HK-2 (cell line): ENCODE measurements at regions not wholly inside any gene's neighbourhood (a gene's known extent, or its start where the extent isn't known, plus 50 kb on each side); places are given as distances from the start of the nearest gene placed in this dataset.

ENCODE experiments used
- DNase-seq: peaks from one replicate; pipeline ENCODE4 v3.0.0-alpha.2; 2018; ENCODE audit not compliant: unreplicated experiment

DNA sequence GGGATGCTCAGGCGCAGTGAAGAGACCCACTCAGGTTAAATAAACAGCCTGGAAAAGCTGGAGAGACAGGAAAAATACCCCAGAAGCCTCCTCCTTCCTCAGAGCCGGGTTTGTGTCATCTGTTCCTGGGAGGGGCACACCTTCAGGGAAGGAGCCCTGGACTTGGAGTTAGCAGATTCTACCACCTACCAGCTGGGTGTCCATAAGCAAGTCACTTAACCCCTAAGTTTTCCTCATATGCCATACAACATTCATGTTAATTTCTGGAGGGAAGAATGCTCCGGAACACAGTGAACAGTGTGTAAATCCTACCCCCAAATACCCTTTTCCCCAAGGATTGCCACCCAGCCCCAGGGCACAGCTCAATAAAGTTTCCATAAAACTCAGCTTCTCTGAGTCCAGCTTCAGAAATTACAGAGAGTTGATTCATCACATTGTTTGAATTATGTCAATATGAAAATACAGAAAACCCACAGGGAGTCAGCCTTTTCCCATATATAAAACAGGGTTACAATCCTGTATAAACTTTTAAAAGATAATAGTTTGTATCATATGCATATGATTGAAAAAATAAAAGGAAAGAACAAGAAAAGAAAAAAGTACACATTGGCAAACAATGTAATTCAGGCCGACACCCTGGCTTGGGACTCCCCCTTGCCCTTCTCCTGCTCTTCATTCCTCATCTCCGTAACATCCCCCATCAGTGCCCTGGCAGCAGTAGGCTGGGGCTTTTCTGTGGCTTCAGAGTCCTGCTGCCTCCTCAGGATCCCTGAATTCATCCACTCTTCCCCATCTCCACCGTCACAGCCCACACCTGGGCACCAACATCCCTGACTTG is 291.8 kb upstream of the USP24 start:
- no peak for DNase-seq

DNA sequence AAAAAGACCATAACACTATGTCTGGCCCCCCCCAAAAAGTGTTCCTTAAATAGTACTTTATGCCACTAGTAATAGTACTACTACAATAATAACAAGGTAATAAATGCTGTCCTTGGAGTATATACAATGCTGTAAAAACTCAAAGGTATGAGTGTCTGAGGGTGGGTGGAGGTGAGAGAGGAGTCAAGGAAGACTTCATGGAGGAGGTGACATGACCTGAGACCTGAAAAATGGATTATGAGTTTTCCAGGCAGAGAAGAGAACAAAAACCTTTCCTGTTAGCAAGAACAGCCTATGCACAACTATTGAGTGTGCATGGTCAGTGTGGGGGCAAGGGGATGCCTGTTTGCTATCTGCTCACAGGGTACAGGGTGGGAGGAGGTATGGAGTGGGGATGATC is 290.2 kb upstream of the USP24 start:
- no peak for DNase-seq

DNA sequence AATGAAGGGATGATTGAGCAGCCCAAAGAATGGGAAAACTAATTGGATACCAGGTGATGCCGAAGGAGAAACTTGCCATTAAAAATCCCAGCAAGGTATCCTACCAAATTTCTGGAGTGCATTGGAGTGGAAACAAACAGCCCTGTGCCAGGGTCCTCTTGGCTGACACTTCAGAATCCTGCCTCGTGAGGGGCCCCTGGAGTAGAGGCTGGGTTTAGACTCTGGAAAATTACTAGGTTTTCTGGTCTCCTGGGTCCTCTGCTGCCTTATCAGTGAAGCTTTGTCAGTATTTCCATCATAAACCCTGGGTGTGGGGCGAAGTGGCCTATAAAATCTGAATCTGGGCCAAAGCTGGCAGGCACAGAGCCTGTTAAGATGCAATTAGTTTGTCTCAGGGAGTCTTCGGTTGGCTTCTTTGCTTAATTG is 289.2 kb upstream of the USP24 start:
- no peak for DNase-seq

DNA sequence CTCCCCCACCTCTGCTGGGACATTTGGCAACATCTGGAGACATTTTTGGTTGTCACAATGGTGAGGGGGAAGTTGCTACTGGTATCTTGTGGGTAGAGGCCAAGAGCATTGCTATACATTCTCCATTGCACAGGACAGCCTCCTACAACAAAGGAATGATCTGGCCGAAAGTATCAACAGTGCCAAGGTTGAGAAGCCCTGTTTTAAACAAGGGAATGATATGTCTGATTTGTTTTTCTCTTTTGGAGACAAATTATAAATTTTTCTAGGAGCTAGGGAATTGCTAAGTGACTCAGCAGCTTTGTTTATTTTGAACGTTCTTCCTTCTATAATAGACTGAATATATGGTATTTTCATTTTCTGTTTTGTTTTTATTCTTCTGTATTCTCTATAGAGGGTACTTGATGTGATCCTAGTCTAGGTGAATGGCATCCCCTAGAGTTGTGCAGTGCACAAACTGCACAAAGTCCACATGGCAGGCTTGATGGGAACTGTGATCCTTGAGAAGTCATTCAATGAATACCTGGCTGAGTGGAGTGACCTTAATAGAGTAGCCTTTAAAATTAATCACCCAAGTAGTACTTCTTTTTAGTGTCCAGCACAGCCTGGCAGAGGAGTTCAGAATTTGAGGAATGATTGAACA is 288.6 kb upstream of the USP24 start:
- no peak for DNase-seq

DNA sequence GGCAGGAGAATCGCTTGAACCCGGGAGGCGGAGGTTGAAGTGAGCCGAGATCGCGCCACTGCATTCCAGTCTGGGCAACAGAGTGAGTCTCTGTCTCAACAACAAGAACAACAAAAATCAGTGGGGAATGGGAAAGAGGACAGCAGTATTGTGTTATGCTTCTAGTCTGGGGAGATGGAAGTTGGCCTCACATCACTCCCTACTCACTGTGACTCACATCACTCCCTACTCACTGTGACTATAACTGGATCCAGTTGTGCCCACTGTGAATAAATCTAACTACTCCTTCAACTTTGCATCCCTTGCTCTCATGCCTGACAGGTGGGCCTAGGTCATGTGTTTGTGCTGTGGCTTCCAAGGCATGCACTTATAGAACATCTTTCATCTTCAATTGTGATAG is 285.4 kb upstream of the USP24 start:
- DNase-seq = no peak

DNA sequence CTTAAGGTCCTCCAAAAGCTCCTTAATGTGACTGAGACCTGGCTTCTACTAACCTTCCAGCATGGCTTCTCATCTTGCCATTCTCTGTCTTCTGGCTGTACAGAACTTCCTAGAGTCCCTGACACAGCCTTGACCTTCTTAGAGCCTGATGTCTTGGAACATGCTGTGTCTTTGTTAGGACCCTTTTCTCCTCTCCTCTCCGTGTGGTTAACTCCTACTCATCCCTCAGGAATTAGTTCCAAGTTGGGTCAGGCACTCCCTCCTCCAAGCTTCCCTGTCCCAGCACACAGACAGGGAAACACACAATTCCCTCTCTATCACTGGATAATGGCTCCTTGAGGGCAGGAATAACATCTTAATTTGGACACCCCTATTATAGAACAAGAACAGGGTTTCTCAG is 275.4 kb upstream of the USP24 start:
- no peak for DNase-seq

DNA sequence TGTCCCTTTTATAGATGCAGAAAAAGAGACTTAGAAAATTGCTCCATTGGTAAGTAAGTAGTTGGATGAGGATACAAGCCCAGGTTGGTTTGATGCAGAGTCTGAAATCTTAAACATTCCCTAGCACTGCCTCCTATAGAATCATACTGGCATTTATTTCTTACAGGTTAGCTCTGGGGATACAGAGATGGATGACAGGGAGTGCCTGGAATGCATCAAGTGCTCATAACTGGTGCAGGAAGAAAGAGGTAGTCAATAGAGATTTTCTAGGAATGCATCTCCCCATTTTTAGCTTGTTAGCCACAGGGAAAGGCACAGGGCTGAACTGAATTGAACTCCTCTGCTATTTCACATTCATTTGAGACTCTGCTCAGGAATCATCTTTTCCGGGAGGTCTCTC is 269.0 kb upstream of the USP24 start:
- no peak for DNase-seq

DNA sequence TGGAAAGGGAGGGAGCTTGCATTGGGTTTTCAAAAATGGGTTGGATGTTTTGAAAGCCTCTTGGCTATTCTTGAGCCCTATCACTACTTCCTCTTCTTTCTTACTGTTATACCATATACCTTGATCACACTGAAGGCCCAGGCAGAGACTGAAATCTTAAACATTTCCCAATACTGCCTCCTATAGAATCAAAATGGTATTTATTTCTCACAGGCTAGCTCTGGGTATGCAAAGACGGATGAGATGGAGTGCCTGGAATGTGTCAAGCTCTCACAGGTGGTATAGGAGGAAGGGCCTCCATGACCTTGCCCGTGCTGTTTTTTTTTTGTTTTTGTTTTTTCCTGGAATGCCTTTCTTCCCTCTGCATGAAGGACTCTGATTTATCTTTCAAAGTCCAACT is 268.4 kb upstream of the USP24 start:
- no peak for DNase-seq

DNA sequence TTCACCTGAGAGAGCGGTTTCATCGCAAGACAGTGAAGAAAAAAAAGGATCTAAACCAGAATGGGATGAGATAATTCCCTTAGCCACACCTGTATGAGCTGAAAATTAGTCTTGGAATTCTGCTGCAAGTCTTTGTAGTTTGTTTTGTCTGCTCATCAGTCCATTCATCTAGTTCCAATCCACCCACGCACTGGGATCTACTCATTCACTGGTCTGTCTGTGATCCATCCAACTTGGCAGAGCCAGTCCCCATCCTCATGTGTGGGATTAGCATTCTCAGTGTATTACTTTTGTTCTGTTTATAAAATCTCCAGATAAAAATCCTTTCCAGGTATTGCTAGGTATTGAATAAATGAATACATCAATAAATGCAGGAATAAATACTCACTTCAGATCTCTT is 266.5 kb upstream of the USP24 start:
- no peak for DNase-seq

DNA sequence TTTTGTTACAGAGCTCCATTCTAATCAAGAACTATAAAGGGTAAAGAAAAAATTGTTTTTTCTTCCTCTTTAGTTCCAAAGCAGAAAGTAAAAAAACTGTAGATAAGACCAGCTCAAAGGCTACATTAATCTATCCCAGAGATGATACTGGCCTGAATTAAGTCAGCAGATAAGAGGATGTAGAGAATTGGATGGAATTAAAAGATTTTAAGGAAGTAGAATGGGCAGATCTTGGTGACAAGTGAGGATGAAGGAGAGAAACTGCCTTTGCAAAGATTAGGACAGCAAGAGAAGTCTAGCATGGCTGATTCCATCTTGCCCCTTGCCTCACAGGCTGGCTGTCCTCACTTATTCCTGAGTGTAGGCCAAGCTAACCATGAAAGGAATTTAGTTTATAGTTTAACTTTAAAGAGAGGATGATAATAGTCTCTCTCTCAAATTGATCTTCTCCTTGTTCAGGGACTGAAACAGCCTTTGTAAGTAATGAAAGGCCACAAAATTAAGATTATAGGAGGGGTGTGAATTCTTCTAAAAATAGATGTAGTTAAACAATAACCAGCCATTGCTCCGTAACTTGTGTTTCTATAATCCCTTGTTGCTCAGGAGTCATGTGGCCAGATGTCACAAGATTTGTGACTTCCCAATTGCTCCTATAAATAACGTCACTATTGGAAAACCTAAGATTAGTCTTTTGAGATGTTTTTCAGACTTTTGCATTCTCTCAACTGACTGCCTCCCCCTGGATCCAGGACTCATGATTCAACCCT is 265.0 kb upstream of the USP24 start:
- DNase-seq = no peak

DNA sequence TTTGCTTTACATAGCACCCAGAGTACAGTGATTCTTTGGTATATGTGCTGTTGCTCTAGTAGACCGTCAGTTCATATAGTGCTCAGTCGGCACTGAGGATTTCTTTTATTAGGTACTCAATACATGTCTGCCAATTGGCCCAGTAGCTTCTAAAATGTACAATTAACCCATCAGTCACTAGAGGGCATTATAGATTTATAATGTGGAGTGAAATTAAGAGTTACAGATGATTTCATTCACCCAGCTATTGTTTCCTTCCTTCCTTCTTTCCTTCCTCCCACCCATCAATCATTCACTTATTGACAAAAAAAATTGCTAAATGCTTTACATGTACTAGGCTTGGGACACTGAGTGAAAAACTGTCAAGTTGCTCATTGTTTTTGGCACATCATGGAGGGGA is 263.6 kb upstream of the USP24 start:
- DNase-seq = no peak

DNA sequence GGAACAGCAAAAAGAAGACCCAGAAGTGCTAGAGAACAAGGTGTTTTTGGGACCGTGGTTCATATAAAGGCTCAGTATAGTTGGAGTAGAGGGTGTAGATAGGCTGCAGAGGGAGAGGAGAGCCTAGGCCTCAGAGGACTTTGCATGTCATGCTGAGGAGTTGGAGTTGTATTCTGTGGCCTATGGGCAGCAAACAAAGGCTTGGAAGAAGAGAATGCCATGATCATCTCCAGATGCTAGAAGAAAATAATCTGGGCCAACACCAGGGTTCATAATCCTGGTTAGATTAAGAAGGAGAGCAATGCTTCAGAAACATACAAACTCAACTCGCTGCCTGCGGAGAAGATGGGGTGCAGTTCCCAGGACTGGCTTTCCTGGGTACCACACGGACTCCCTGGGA is 262.8 kb upstream of the USP24 start:
- DNase-seq = no peak

DNA sequence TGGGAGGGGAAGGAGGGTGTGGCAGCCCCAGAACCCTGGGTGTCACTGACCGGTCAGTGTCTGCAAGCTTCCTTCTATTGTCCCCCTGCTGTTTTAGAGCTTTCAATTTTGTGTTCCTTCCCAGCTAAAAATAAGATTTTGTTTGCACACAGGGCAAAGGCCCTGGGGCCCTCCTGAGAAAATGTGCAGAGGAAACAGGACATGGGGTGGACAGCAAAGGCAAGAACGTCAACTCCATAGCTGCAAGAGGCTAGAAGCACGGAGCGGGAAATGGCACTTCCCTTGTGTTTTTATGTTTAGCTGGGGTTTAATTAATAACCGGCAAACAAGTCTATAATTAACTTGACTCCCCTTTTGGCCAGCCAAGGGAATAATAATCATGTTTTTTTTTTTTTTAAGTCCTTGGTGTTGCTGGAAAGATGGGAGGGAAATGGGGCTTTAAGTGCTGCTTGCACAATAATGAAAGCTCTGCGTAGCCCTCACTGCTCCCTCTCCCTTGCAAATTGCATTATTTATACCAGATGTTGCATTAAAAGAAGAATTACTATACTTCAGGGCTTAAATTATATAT is 261.4 kb upstream of the USP24 start:
- DNase-seq = no peak

DNA sequence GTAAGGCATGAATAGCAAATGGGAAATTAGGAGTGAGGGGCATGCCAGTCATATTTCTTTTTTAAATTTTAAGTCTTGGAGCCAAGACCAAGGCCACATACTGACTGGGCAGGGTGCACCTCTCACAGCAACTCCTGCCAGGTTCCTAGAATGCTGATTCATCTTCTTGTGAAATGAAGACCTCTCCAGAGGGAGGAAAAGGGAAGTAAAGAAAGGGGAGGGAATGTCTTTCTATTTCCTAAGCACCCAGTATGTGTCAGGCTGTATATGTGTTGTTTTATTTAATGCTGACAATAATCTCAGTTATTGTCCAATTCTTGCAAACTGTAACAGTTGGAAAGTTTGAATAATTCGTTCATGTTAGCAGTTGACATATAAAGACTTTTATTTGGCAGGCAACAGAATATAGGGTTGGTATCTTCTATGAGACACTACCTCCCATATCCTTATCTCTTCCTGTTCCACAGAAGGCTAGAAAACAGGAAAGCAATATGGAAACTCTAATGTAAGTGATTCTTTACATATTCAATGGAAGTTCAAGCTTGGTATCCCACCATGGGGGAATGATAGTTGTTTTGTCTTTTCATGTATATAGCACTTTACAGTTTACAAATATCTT is 259.1 kb upstream of the USP24 start:
- no peak for DNase-seq

DNA sequence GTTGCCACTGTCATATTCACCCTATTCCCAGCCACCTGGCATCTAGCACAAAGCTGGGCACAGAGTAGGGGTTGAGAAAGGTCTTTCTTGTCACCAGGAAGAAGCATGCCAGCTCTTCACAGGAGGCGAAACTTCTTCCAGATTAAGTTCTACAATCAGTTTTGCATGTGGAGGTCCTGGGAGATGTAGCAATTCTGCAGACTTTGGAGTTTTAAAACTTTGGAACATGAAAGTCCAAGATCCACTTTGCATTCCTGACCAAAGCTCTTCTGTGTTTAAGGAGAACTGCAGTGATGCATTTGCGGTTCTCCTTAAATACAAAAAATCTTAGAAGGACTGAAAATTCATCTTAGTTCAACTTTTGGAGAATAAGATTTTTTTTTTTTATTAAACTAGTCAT is 258.5 kb upstream of the USP24 start:
- DNase-seq = no peak

DNA sequence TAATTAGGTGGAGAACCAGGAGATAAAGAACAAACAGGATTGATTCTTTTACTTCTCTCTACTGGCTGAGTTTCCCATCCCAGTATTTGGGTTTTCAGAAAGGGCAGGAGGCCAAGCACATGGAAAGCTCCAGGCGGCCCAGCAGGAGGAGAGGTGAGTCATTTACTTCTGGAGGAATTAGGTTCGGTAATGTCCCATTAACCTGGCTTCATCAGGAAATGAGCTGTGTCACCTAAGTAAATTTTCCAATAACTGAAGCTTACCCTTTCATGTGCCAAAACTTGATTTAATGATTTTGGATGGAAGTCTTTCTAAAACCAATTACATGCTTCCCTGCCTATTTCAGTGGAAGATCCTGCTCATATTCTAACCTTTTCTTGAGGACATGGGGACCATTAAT is 257.6 kb upstream of the USP24 start:
- no peak for DNase-seq

DNA sequence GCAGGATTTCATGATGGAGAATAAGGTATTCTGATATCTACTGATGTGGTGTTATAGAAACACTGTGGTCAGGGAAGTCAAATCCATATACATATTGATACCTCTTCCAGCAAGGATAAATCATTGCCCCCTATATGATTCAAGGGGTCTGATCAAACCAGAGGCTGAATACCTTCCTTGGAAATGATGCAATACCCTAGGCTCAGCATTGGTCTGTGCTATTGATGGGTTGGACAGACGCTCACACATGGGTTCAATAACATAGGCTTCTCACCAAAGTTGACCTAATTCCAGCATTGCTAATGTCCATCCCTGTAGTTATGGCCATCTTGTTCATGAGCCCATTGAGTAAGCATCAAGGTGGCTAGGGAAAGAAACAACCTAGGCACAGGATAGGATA is 257.0 kb upstream of the USP24 start:
- DNase-seq = no peak

DNA sequence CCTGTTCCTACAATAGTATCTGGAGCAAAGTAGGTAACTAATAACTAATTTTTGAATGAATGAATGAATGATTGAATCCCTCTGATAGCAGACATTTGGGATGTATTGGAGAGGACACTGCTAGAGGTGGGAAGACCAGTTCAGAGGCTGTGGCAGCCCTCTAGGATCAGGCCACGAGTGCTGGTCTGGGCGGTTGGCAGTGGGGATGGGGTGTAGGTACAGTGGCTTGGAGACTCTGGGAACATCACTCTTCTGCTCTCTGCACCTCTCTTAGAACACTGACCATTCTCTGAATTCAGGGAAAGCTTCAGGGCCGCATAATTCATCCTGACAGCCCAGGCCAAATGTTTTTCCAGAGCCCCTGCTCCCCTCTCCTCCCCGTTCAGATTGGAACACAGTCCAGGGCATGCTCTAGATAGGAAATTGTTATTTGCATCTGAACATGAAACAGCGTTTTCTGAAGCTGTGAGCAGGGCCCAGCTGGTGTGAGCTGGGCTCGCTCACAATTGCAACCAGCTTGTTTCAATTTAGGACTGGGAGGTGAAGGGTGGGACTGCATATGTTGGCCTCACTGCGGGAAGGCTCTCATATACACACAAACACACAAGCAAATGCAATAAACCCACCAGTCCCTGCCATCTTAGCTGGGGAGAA is 253.1 kb upstream of the USP24 start:
- DNase-seq = no peak

DNA sequence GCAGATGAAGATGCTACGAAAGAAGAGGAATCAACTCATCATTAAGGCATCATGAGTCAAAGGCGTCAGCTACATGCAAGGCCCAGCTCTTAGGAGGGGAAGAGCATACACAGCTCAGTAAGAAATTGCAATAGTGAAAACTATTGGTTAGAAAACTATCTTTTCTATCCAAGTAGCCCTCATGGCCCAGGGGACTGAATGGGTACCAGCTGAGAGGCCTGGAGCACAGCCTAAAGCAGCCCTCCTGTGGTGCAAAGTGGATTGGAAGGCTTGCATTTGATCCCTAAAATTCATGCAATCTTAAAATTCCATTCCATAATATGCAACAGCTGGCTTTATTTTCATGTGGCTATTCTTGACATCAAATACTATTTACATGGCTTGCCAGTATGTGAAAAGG is 251.8 kb upstream of the USP24 start:
- no peak for DNase-seq

DNA sequence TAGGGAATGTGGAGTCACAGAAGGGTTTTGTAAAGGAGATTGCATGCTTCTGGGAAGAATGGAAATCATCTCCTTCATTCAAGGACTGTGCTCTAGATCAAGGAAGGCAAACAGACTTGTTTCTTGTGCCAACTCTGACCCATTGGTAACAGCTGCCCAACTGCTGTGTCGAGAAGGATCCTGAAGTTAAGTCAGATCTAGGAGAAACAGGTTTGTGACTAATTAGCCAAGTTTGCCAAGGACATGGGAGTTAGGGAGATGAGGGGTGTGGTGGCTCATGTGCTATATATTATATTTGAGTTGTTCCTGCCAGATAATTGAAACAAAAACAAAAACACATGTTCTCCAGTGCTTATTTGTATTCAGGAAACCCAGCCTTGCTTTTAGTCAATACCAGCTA is 251.2 kb upstream of the USP24 start:
- DNase-seq = no peak

DNA sequence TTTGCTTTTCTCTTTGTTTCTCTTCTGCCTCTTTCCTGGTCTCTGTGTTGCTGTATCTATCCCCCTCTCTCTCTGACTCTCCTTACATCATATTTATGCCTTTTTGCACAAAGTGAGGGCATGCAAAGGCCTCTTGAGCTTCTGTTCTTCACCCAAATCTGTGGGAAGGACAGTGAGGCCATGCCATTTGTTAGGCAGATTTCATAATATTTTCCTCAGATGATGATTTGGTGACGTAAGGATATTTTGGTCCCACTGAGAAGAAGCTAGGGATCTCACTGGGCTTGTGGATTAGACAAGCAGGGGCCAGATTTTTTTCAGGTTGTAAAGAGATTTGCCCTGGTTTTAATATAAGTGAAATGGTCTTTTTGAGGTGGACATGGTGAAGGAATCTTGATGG is 249.4 kb upstream of the USP24 start:
- DNase-seq = no peak
